ENCODE measurements at regions not wholly inside any gene's neighbourhood (a gene's known extent, or its start where the extent isn't known, plus 50 kb on each side); places are given as distances from the start of the nearest gene placed in this dataset.

- no peak for TF ChIP-seq CTCF (conservative IDR thresholded peaks at IDR 0.05)
- TF ChIP-seq ZFX (IDR thresholded peaks at IDR 0.05), result no peak
Observed at GRCh38 chr13:84032116-84032515, 149.8 kb upstream of the SLITRK1 start.
